Loucy (cell line): ENCODE measurements at regions not wholly inside any gene's neighbourhood (a gene's known extent, or its start where the extent isn't known, plus 50 kb on each side); places are given as distances from the start of the nearest gene placed in this dataset.

Source experiments
- H2AFZ ChIP-seq: fragments of 200-600 bp; sonication (generic); 2 replicates; pipeline ENCODE4 v1.6.0; 2016; ENCODE audit warnings: antibody characterized with exemption, mild to moderate bottlenecking, low read length, moderate library complexity
- H3F3A ChIP-seq: fragments of 200-600 bp; 2 replicates; pipeline ENCODE4 v1.6.0; 2016; ENCODE audit warnings: antibody characterized with exemption, low read depth, mild to moderate bottlenecking
- H3K27me3 ChIP-seq: fragments of 200-600 bp; sonication (generic); 2 replicates; pipeline ENCODE4 v1.6.1; 2014; ENCODE audit warnings: low read length, mild to moderate bottlenecking; ENCODE audit not compliant: insufficient read depth, poor library complexity, severe bottlenecking
- H3K36me3 ChIP-seq: fragments of 200-600 bp; sonication (generic); 2 replicates; pipeline ENCODE4 v1.6.1; 2016; ENCODE audit warnings: low read length; ENCODE audit not compliant: insufficient read depth
- H3K4me1 ChIP-seq: fragments of 200-600 bp; sonication (generic); 2 replicates; pipeline ENCODE4 v1.5.1; 2014; ENCODE audit warnings: low read length, mild to moderate bottlenecking; ENCODE audit not compliant: insufficient read depth, poor library complexity, severe bottlenecking
- H3K4me2 ChIP-seq: fragments of 200-600 bp; sonication (generic); 2 replicates; pipeline ENCODE4 v1.6.0; 2014; ENCODE audit warnings: antibody characterized with exemption, low read length, low read depth, mild to moderate bottlenecking; ENCODE audit not compliant: poor library complexity, severe bottlenecking
- H3K4me3 ChIP-seq: fragments of 200-600 bp; sonication (generic); 2 replicates; pipeline ENCODE4 v1.5.1; 2014; ENCODE audit warnings: low read length, mild to moderate bottlenecking, mixed read lengths; ENCODE audit not compliant: poor library complexity, severe bottlenecking
- H3K79me2 ChIP-seq: fragments of 200-600 bp; sonication (generic); 2 replicates; pipeline ENCODE4 v1.6.1; 2014; ENCODE audit warnings: low read length; ENCODE audit not compliant: insufficient read depth
- H3K9ac ChIP-seq: fragments of 200-600 bp; sonication (generic); 2 replicates; pipeline ENCODE4 v1.6.0; 2014; ENCODE audit warnings: mild to moderate bottlenecking, low read depth, low read length, moderate library complexity; ENCODE audit not compliant: poor library complexity, severe bottlenecking
- H3K9me2 ChIP-seq: fragments of 200-600 bp; sonication (generic); replicated peaks from 2 replicates; pipeline ENCODE4 v1.6.1; 2016; ENCODE audit warnings: low read depth, low read length, mixed read lengths
- H3K9me3 ChIP-seq: fragments of 200-600 bp; sonication (generic); 2 replicates; pipeline ENCODE4 v1.6.1; 2014; ENCODE audit warnings: mild to moderate bottlenecking, antibody characterized with exemption, low read length, low read depth; ENCODE audit not compliant: insufficient read depth
- H4K20me1 ChIP-seq: fragments of 200-600 bp; sonication (generic); 2 replicates; pipeline ENCODE4 v1.6.0; 2014; ENCODE audit warnings: antibody characterized with exemption, low read length, mild to moderate bottlenecking; ENCODE audit not compliant: insufficient read depth, poor library complexity, severe bottlenecking
- CTCF ChIP-seq: fragments of 200-600 bp; sonication (generic); conservative IDR thresholded peaks from 2 replicates; pipeline ENCODE4 v1.5.1; 2014; ENCODE audit warnings: mild to moderate bottlenecking, antibody characterized with exemption, low read length
- EZH2phosphoT487 ChIP-seq: fragments of 200-600 bp; IDR thresholded peaks from 2 replicates; pipeline ENCODE4 v1.6.1; 2018; ENCODE audit warnings: antibody characterized with exemption, mild to moderate bottlenecking, moderate library complexity, borderline replicate concordance

GRCh38 chr2:12036640-12036983 lies 290.2 kb downstream of the LPIN1 start:
- no peak overlapping the region for H3K4me2 ChIP-seq

GRCh38 chr2:12037301-12037700 lies 290.9 kb downstream of the LPIN1 start:
- no peaks in the 10 kb centered on the region for H3K27me3 ChIP-seq
- H3K79me2 ChIP-seq = no peaks in the 10 kb centered on the region
- no peak overlapping the region for H3K4me2 ChIP-seq
- TF ChIP-seq CTCF = no peak
- no peak for TF ChIP-seq EZH2phosphoT487
- no peak overlapping the region for H2AFZ ChIP-seq
- no peak overlapping the region for H3K9ac ChIP-seq
- no peaks in the 10 kb centered on the region for H3K9me3 ChIP-seq
- H3K36me3 ChIP-seq = no peaks in the 10 kb centered on the region
- no peaks in the 10 kb centered on the region for H3F3A ChIP-seq
- H4K20me1 ChIP-seq = no peaks in the 10 kb centered on the region
- no peaks in the 10 kb centered on the region for H3K9me2 ChIP-seq
- peaks cover 16% of the 10 kb centered on the region for H3K4me1 ChIP-seq
- no peak overlapping the region for H3K4me3 ChIP-seq

More at GRCh38 chr2:12036640-12036983, 290.2 kb downstream of the LPIN1 start:
- H3K79me2 ChIP-seq = no peaks in the 10 kb centered on the region
- H3K9me3 ChIP-seq = no peaks in the 10 kb centered on the region
- no peak for TF ChIP-seq EZH2phosphoT487
- TF ChIP-seq CTCF = no peak
- H3K9ac ChIP-seq = no peak overlapping the region
- no peaks in the 10 kb centered on the region for H3K36me3 ChIP-seq
- no peaks in the 10 kb centered on the region for H3K27me3 ChIP-seq
- H2AFZ ChIP-seq = no peak overlapping the region
- H3K4me1 ChIP-seq = peaks cover 23% of the 10 kb centered on the region
- H4K20me1 ChIP-seq = no peaks in the 10 kb centered on the region
- no peaks in the 10 kb centered on the region for H3K9me2 ChIP-seq
- H3F3A ChIP-seq = no peaks in the 10 kb centered on the region
- no peak overlapping the region for H3K4me3 ChIP-seq

- Histone ChIP-seq H2AFZ (no peak overlapping the region), H3F3A (no peaks in the 10 kb centered on the region), H3K9me3 (no peaks in the 10 kb centered on the region), H3K4me3 (no peak overlapping the region), H3K9me2 (no peaks in the 10 kb centered on the region), H3K4me1 (peaks cover 18% of the 10 kb centered on the region), H3K36me3 (no peaks in the 10 kb centered on the region), H3K27me3 (no peaks in the 10 kb centered on the region), H4K20me1 (no peaks in the 10 kb centered on the region), H3K79me2 (no peaks in the 10 kb centered on the region), H3K9ac (no peak overlapping the region), H3K4me2 (no peak overlapping the region)
- no peak for TF ChIP-seq CTCF
- no peak for TF ChIP-seq EZH2phosphoT487
These were observed 294.8 kb downstream of the LPIN1 start for GRCh38 chr2:12041236-12041635.
